ENCODE measurements at regions not wholly inside any gene's neighbourhood (a gene's known extent, or its start where the extent isn't known, plus 50 kb on each side); places are given as distances from the start of the nearest gene placed in this dataset.
"Not testable (repeated sequence)": the region's sequence is repeated elsewhere in the genome, so short reads cannot be mapped to it uniquely, and the experiment has no call there.

GRCh38 chr21:19501115-19501514 is 1097.5 kb upstream of the TMPRSS15 start:
- TF ChIP-seq GATA1 (IDR thresholded peaks at IDR 0.05; ENCODE audit: low read depth, low read length), result no peak
- no peak for TF ChIP-seq POLR2A (IDR thresholded peaks at IDR 0.05; ENCODE audit: low read length)
- DNase-seq, result peak in 1 of 2 experiments; percentile 8

DNA sequence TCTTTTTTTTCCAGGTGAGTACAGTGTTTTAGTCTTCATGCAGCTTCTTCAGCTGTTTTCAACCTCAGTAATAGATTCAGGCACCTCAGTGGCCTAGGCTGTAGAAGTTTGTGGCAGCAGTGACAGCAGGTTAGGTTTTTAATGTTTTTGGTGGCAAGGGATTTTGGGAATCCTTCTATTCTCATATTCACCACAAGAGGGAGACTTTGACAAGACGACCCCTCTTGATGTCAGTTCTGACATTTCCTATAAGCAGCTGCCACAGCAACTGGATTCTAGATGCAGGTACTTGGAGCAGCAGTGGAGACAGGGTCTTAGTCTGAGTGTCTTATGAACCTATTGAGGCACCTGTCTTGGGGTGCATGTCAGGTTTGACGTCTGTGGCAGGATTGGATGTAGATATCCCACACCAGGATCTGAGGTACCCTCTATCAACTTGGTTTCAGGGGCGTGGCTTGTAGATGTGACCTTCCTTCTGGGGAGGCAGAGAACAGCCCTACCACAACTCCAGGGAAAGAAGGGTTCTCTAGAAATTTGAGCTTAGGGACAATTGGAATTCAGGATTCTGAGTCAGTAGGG is 1104.2 kb upstream of the TMPRSS15 start:
- DNase-seq, result peak; percentile 48 to 49
- no peak for TF ChIP-seq GATA1 (IDR thresholded peaks at IDR 0.05; ENCODE audit: low read depth, low read length)
- TF ChIP-seq POLR2A (IDR thresholded peaks at IDR 0.05; ENCODE audit: low read length), result no peak

GRCh38 chr21:19508442-19508841 is 1104.9 kb upstream of the TMPRSS15 start:
- no peak for TF ChIP-seq POLR2A (IDR thresholded peaks at IDR 0.05; ENCODE audit: low read length)
- no peak for TF ChIP-seq GATA1 (IDR thresholded peaks at IDR 0.05; ENCODE audit: low read depth, low read length)
- no peak for DNase-seq

DNA sequence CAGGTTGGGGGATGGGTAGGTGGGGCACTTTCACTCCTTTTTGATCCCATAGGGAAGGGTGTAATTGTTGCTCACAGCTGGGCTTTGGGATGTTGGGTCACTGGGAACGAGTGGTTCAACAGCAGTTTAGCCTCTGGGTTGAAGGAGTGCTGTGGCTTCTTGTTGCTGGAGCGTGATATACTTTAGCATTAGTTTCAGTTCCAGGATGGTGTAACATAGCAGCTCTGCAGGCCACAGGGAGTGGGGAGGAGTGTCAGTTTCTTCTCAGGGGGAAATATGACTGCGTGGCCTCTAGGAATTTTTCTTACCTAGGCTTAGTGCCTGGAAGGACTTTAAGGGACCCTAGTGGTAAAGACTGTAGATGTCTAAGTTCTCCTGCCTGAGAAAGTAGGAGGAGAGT is 1105.3 kb upstream of the TMPRSS15 start:
- TF ChIP-seq POLR2A (IDR thresholded peaks at IDR 0.05; ENCODE audit: low read length), result no peak
- no peak for TF ChIP-seq GATA1 (IDR thresholded peaks at IDR 0.05; ENCODE audit: low read depth, low read length)
- DNase-seq, result no peak

GRCh38 chr21:19510057-19510456 is 1106.5 kb upstream of the TMPRSS15 start:
- no peak for TF ChIP-seq POLR2A (IDR thresholded peaks at IDR 0.05; ENCODE audit: low read length)
- TF ChIP-seq GATA1 (IDR thresholded peaks at IDR 0.05; ENCODE audit: low read depth, low read length), result no peak
- DNase-seq, result no peak

- TF ChIP-seq POLR2A (IDR thresholded peaks at IDR 0.05; ENCODE audit: low read length) (no peak), GATA1 (IDR thresholded peaks at IDR 0.05; ENCODE audit: low read depth, low read length) (no peak)
- DNase-seq, result peak; percentile 33 to 49
Observed at GRCh38 chr21:19510653-19511052, 1107.1 kb upstream of the TMPRSS15 start.

DNA sequence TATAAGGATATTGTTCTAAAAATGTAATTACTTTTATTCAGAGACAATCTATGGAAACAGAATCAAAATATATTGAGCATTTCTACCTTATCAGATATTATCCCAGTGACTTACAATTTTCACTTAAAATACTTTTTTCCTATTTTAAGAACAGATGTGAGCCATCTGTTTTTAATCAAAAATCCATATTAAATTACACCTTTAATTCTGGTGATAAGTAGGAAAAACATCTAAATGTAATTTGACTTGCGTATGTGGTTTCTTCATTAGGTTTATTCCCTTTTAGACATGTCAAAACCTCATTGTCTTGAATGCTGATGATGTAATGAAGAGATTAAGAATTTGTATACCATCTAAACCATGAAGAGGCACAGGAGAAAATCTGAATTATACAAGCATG is 1118.8 kb upstream of the TMPRSS15 start:
- DNase-seq, result no peak
- TF ChIP-seq GATA1 (IDR thresholded peaks at IDR 0.05; ENCODE audit: low read depth, low read length) (no peak), POLR2A (IDR thresholded peaks at IDR 0.05; ENCODE audit: low read length) (no peak)

GRCh38 chr21:19523061-19523460 is 1119.5 kb upstream of the TMPRSS15 start:
- no peak for DNase-seq
- TF ChIP-seq GATA1 (IDR thresholded peaks at IDR 0.05; ENCODE audit: low read depth, low read length) (no peak), POLR2A (IDR thresholded peaks at IDR 0.05; ENCODE audit: low read length) (no peak)

DNA sequence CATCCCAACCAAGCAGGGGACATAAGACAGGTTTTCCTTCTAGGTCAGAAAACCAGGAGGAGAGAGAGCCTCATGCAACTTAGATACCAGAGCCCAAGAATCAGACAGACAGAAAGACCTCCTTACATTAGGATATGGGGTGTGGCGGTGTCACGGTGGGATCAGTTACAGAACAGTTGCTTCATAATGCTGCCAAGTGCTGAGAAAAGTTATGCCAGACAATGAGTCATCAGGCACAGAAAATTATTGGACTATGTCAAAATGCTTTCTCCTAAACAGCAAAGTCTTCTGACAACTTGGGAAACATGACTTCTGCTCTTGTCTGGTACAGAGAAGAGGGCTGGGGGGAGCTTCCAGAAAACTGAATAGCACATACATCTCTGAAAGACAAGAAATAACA is 1120.2 kb upstream of the TMPRSS15 start:
- peak; percentile 13 to 51 for DNase-seq
- TF ChIP-seq GATA1 (IDR thresholded peaks at IDR 0.05; ENCODE audit: low read depth, low read length), result no peak
- TF ChIP-seq POLR2A (IDR thresholded peaks at IDR 0.05; ENCODE audit: low read length), result no peak

DNA sequence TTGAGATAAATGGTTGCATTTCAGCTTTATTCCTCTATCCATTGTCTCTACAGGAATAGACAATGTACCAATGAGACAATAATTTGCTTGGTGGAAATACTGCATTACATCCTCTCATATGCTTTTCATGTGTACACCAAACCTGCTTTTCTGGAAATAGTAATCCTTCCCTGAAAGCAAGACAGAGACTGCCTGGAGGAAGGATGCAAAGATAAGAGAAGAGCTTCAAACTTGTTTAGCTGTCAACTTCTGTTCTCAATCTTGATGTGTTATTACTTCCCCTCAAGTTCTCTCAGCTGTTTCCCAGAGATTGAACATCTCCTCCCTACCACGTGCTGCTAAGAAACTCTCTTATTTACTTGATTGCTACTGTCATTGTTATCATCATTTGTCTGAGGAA is 1125.4 kb upstream of the TMPRSS15 start:
- TF ChIP-seq POLR2A (IDR thresholded peaks at IDR 0.05; ENCODE audit: low read length), result no peak
- TF ChIP-seq GATA1 (IDR thresholded peaks at IDR 0.05; ENCODE audit: low read depth, low read length), result no peak
- peak in 1 of 2 experiments; percentile 2 for DNase-seq

- no peak for TF ChIP-seq POLR2A (IDR thresholded peaks at IDR 0.05; ENCODE audit: low read length)
- no peak for TF ChIP-seq GATA1 (IDR thresholded peaks at IDR 0.05; ENCODE audit: low read depth, low read length)
- DNase-seq, result peak; percentile 37 to 83
Observed at GRCh38 chr21:19535356-19535755, 1131.8 kb upstream of the TMPRSS15 start.

GRCh38 chr21:19537116-19537515 is 1133.5 kb upstream of the TMPRSS15 start:
- no peak for DNase-seq
- TF ChIP-seq POLR2A (IDR thresholded peaks at IDR 0.05; ENCODE audit: low read length) (no peak), GATA1 (IDR thresholded peaks at IDR 0.05; ENCODE audit: low read depth, low read length) (no peak)

GRCh38 chr21:19540287-19540686 is 1136.7 kb upstream of the TMPRSS15 start:
- TF ChIP-seq POLR2A (IDR thresholded peaks at IDR 0.05; ENCODE audit: low read length), result no peak
- TF ChIP-seq GATA1 (IDR thresholded peaks at IDR 0.05; ENCODE audit: low read depth, low read length), result no peak
- DNase-seq, result peak; percentile 14 to 41

DNA sequence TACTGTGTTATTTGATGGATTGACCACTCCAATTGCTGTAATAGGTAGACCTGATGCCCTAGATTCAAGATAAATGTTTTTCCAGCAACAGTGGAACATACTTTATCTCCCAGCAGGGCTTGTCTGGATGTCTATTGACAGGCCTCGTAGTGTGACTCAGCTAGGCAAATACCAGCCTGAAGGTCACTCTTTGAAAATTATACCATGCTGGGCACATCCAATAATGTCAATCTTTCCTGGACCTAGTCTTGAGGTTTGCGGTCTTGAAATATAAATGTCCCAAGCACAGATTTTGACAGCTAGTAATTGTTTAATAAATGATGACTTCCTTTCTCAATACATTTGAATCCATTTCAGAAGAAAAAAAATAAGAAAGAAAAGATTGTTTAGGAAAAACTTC is 1138.0 kb upstream of the TMPRSS15 start:
- DNase-seq, result peak; percentile 15 to 37

GRCh38 chr21:19544493-19544892 is 1140.9 kb upstream of the TMPRSS15 start:
- not testable (repeated sequence) for DNase-seq

More for the DNA sequence above, 1138.0 kb upstream of the TMPRSS15 start:
- TF ChIP-seq GATA1 (IDR thresholded peaks at IDR 0.05; ENCODE audit: low read depth, low read length) (no peak), POLR2A (IDR thresholded peaks at IDR 0.05; ENCODE audit: low read length) (no peak)
